OCI-LY7 (cell line): ENCODE measurements at regions not wholly inside any gene's neighbourhood (a gene's known extent, or its start where the extent isn't known, plus 50 kb on each side); places are given as distances from the start of the nearest gene placed in this dataset.

Source experiments
- CTCF ChIP-seq: fragments of 200-600 bp; sonication (generic); conservative IDR thresholded peaks from 2 replicates; pipeline ENCODE4 v1.5.1; 2014; ENCODE audit warnings: mild to moderate bottlenecking, antibody characterized with exemption, low read length, moderate library complexity, mixed read lengths
- EZH2phosphoT487 ChIP-seq: fragments of 200-600 bp; sonication (generic); IDR thresholded peaks from 2 replicates; pipeline ENCODE4 v1.6.1; 2018; ENCODE audit warnings: low read depth, borderline replicate concordance, mild to moderate bottlenecking, mixed run types, antibody characterized with exemption, low read length, moderate library complexity, mixed read lengths

- no peak for TF ChIP-seq CTCF
- TF ChIP-seq EZH2phosphoT487 = no peak
Measured at GRCh38 chrX:44025555-44025954, 52.4 kb upstream of the NDP start.
